GM23338 (cell line): ENCODE measurements at regions not wholly inside any gene's neighbourhood (a gene's known extent, or its start where the extent isn't known, plus 50 kb on each side); places are given as distances from the start of the nearest gene placed in this dataset.

Source experiments
- CREB1 ChIP-seq: fragments of 250-450 bp; sonication (Bioruptor Pico); IDR thresholded peaks from 2 replicates; pipeline ENCODE4 v1.5.0; 2020; ENCODE audit warnings: low read depth, mild to moderate bottlenecking, moderate library complexity
- EZH2 ChIP-seq: fragments of 200-600 bp; sonication (generic); IDR thresholded peaks from one replicate; pipeline ENCODE4 v1.8.0; 2017; ENCODE audit warnings: antibody characterized with exemption, mild to moderate bottlenecking, low read depth; ENCODE audit not compliant: unreplicated experiment
- EZH2phosphoT487 ChIP-seq: fragments of 200-600 bp; sonication (generic); IDR thresholded peaks from one replicate; pipeline ENCODE4 v1.8.1; 2018; ENCODE audit warnings: antibody characterized with exemption; ENCODE audit not compliant: unreplicated experiment
- POLR2AphosphoS5 ChIP-seq: IDR thresholded peaks from 2 replicates; pipeline ENCODE4 v1.6.1; 2016; ENCODE audit warnings: antibody characterized with exemption, low read depth
- TF ChIP-seq, protein P1 (sequence below), 2 experiments: fragments of 200-600 bp in 1 of 2; sonication (generic) in 1 of 2; conservative IDR thresholded peaks; 2 replicates each; pipeline versions ENCODE4 v1.5.1 to v1.6.1; 2016 to 2017; ENCODE audit warnings: antibody characterized with exemption in 2 of 2, low read depth in 2 of 2, mild to moderate bottlenecking in 2 of 2, moderate library complexity in 1 of 2

DNA sequence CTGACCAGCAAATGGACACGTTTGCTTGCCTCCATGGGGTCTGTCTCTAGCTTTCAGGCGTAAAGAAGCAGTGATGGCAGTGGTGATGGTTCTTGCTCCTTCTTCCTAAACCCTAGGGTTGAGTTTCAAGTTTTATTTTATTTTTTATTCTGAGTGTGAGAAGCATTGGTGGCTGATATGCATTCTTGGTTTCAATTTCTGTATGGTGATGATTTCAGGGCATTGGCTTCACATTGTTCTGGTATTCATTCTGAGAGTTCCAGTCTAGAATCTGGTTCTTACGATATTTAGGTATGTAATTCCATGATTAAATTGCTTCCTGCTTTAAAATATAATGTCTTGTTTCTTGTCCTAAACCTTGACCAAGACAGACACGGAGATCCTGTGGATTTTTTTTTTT is 444.5 kb upstream of the IMPG1 start:
- TF ChIP-seq EZH2 = no peak
- no peak for TF ChIP-seq EZH2phosphoT487
- TF ChIP-seq, protein P1, sequence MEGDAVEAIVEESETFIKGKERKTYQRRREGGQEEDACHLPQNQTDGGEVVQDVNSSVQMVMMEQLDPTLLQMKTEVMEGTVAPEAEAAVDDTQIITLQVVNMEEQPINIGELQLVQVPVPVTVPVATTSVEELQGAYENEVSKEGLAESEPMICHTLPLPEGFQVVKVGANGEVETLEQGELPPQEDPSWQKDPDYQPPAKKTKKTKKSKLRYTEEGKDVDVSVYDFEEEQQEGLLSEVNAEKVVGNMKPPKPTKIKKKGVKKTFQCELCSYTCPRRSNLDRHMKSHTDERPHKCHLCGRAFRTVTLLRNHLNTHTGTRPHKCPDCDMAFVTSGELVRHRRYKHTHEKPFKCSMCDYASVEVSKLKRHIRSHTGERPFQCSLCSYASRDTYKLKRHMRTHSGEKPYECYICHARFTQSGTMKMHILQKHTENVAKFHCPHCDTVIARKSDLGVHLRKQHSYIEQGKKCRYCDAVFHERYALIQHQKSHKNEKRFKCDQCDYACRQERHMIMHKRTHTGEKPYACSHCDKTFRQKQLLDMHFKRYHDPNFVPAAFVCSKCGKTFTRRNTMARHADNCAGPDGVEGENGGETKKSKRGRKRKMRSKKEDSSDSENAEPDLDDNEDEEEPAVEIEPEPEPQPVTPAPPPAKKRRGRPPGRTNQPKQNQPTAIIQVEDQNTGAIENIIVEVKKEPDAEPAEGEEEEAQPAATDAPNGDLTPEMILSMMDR (conservative IDR thresholded peaks at IDR 0.05; ENCODE audit: low read depth in 2 of 2) = no peak
- no peak for TF ChIP-seq CREB1 (CRISPR knock-in tag)
- TF ChIP-seq POLR2AphosphoS5 = no peak
